ENCODE measurements at regions not wholly inside any gene's neighbourhood (a gene's known extent, or its start where the extent isn't known, plus 50 kb on each side); places are given as distances from the start of the nearest gene placed in this dataset.

DNA sequence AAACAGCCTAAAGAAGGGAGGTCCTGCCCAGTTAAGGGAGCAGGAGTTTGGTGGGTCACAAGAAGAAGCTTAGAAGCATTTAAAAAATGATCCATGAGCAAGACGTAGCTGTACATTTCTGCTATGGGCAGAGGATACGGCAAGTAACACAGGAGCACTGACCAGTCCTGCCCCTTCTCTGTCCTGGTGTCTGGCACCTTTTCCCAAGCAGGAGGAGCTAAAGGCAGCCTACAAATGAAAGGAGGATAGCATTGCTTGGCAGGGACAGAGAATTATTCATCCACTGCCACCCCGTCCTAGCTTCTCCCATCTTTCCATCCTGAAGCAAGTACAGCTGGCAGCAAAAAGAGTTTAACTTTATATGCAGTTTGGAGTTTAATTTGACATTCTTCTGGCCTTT is 1077.6 kb downstream of the TYW1 start:
- TF ChIP-seq, protein P1, sequence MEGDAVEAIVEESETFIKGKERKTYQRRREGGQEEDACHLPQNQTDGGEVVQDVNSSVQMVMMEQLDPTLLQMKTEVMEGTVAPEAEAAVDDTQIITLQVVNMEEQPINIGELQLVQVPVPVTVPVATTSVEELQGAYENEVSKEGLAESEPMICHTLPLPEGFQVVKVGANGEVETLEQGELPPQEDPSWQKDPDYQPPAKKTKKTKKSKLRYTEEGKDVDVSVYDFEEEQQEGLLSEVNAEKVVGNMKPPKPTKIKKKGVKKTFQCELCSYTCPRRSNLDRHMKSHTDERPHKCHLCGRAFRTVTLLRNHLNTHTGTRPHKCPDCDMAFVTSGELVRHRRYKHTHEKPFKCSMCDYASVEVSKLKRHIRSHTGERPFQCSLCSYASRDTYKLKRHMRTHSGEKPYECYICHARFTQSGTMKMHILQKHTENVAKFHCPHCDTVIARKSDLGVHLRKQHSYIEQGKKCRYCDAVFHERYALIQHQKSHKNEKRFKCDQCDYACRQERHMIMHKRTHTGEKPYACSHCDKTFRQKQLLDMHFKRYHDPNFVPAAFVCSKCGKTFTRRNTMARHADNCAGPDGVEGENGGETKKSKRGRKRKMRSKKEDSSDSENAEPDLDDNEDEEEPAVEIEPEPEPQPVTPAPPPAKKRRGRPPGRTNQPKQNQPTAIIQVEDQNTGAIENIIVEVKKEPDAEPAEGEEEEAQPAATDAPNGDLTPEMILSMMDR (conservative IDR thresholded peaks at IDR 0.05; ENCODE audit: low read depth in 2 of 2): no peak
- TF ChIP-seq JUNB (IDR thresholded peaks at IDR 0.05; ENCODE audit: unreplicated experiment) (no peak), POLR2AphosphoS5 (IDR thresholded peaks at IDR 0.05; ENCODE audit: low read depth) (no peak), NANOG (IDR thresholded peaks at IDR 0.05; ENCODE audit: borderline replicate concordance) (no peak), EZH2 (IDR thresholded peaks at IDR 0.05; ENCODE audit: low read depth, unreplicated experiment) (no peak)
- TF ChIP-seq, protein P2, sequence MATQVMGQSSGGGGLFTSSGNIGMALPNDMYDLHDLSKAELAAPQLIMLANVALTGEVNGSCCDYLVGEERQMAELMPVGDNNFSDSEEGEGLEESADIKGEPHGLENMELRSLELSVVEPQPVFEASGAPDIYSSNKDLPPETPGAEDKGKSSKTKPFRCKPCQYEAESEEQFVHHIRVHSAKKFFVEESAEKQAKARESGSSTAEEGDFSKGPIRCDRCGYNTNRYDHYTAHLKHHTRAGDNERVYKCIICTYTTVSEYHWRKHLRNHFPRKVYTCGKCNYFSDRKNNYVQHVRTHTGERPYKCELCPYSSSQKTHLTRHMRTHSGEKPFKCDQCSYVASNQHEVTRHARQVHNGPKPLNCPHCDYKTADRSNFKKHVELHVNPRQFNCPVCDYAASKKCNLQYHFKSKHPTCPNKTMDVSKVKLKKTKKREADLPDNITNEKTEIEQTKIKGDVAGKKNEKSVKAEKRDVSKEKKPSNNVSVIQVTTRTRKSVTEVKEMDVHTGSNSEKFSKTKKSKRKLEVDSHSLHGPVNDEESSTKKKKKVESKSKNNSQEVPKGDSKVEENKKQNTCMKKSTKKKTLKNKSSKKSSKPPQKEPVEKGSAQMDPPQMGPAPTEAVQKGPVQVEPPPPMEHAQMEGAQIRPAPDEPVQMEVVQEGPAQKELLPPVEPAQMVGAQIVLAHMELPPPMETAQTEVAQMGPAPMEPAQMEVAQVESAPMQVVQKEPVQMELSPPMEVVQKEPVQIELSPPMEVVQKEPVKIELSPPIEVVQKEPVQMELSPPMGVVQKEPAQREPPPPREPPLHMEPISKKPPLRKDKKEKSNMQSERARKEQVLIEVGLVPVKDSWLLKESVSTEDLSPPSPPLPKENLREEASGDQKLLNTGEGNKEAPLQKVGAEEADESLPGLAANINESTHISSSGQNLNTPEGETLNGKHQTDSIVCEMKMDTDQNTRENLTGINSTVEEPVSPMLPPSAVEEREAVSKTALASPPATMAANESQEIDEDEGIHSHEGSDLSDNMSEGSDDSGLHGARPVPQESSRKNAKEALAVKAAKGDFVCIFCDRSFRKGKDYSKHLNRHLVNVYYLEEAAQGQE (IDR thresholded peaks at IDR 0.05; ENCODE audit: unreplicated experiment): no peak
